NCI-H82 (cell line): ENCODE measurements at regions not wholly inside any gene's neighbourhood (a gene's known extent, or its start where the extent isn't known, plus 50 kb on each side); places are given as distances from the start of the nearest gene placed in this dataset.

Experiments
- DNase-seq: peaks from one replicate; lab custom pipeline; 2025; lab: John Stamatoyannopoulos, UW

- no peak for DNase-seq
These were observed 231.3 kb upstream of the NR4A3 start for GRCh38 chr9:99590410-99590809.

DNA sequence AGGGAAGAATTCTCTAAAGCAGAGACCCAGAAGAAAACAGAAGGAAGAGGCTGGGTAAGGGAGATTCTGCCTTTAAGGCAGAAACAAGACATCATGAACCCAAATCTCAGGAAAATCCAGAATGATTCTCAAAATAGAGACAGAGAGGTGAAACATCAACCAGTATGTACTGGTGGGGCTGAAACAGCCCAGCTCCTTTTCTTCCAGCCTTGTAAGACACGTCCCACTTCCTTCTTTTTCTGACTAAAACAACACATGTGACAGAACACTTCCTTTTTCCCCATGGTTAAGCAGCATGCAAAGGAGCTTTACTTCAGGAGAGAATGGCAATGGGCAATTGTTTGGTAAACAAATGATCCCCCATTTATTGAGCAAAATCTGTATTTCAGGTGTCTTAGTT is 230.8 kb upstream of the NR4A3 start:
- DNase-seq, result no peak

GRCh38 chr9:99591770-99592169 is 229.9 kb upstream of the NR4A3 start:
- DNase-seq, result no peak

DNA sequence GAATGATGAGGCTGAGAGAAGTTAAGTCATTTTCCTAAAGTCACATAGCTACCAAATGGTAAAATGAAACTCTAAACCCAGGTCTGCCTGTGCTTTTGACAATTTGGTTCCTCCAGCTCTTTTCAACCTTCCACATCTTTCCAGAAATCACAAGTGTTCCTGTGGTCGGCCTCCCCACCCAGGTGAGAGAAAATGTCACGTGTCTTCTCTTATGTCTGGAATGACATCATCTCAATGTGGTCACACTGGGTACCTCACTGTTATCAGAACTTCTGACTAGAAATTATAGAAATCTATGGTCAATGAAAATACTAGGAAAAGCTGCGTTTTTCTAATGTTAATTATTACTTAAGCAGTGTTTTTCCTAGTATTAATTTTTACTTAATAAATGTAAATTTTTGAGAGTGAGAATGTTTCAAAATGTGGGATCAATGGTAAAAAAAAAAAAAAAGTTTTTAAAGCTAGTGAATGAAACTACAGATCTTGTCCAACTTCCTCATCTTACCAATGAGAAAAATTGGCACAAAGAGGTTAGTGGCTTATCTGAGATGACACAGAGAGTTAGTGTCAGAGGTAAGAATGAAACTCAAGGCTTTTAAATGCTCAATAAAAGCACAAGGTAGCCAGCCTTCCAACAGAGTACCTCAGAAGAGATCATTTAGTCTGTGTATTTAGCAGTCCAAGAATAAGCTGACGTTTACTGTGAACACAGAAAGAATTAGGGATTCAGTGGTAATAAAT is 228.7 kb upstream of the NR4A3 start:
- DNase-seq, result no peak

DNA sequence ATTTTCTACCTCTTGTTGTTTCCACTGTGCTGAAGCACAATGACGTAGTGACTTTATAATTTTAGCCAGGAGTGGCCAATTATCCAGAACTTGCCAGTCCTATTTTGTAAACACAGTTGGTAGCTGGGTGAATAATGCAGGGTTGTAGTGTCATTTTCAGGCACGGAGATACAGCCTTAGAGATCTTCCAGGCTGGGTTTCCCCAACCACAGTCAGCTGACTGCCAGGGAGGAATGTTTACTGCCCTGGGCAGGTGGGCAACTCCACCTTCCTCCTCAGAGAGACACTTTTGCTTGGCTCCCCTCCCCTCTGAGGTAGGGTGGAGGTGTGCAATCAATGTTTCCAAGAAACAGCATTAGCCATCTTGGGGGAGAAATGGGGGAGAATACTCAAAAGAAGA is 228.1 kb upstream of the NR4A3 start:
- no peak for DNase-seq

GRCh38 chr9:99594056-99594780 is 227.5 kb upstream of the NR4A3 start:
- no peak for DNase-seq

GRCh38 chr9:99595796-99596195 is 225.9 kb upstream of the NR4A3 start:
- no peak for DNase-seq

DNA sequence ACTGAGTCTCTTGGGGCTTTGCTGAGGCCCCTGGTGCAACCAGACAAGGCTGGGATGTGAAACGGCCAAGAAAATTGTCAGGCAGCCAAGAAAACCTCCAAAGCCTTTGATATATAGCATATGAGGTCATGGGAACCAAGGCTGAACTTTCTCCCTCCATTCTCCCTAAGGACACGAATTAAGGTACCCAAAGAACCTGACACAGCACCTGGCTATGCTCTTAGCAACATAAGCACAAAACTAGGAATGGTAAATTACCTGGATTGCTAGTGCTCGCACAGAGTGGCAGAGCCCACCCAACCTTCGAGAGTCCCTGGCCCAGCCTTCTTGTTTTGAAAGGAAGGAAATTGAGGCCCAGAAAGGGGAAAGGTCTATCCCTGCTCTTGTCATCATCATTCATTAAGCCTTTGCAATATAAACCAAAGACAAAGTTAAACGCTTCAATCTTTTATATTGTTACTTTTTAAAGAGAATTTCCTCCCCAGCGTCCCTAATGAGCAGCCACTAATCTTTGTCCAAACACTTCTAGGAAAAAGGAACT is 220.0 kb upstream of the NR4A3 start:
- no peak for DNase-seq

GRCh38 chr9:99602854-99603253 is 218.8 kb upstream of the NR4A3 start:
- DNase-seq, result no peak

DNA sequence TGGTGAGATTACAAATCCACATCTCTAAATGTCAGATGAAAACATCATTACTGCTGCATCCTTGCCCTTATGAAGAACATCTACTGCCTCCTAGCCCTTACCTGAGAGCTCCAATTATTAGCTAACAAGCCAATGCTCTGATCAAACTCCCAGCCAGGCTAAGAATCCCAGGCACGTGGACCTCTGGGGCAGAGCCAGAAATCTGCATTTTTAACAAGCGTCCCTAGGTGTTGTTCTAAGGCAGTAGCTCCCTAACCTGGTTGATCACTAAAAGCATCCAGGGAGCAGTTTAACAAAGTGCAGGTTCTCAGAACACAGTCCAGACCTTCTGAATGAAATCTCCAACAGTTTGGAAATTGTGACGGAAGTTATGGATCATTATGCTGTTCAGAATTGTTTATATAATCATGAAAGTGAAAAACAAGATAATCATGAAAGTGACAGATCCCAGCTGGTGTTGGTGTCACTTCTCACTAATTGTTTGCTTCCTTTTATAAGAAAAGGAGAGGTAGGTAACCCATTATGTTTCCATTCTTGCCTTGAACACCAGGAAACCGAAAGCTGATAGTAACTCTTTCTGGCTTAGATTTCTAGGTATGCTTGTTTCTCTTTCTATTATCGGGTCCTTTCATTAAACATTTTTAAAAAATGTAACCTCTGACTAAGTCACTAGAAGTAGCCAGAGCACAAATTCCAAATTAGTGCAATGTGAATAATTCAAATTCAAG is 216.5 kb upstream of the NR4A3 start:
- no peak for DNase-seq

- no peak for DNase-seq
These were observed 215.4 kb upstream of the NR4A3 start for GRCh38 chr9:99606296-99606695.

DNA sequence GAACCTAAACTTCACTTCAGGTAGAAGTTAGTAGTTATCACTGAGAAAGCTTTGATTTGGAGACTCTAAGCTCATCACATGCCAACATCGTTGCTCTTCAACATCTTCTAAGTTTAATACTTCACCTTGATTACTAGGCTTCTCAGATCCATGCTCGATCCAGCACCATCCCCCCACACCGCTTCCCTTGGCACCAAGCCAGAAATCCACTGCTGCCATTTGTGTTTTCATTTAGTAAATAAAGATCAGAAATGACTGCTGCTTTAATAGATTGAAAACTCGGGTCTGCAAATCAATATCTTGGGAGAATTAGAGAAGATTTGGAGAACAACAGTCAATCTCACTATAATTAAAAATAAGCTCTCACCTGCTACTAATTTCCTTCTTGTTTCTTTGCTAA is 214.7 kb upstream of the NR4A3 start:
- DNase-seq, result peak; percentile 49

- no peak for DNase-seq
These were observed 213.7 kb upstream of the NR4A3 start for GRCh38 chr9:99607842-99608448.

DNA sequence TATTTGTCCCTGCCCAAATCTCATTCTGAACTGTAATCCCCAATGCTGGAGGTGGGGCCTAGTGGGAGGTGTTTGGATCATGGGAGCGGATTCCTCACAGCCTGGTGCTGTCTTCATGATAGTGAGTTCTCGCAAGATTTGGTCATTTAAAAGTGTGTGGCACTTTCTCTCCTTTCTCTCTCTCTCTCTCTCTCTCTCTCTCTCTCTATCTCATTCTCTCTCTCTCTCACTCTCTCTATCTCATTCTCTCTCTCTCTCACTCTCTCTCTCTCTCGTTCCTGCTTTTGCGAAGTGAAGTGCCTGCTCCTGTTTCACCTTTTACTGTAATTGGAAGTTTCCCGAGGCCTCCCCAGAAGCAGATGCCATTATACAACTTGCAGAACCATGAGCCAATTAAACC is 207.3 kb upstream of the NR4A3 start:
- DNase-seq, result no peak

DNA sequence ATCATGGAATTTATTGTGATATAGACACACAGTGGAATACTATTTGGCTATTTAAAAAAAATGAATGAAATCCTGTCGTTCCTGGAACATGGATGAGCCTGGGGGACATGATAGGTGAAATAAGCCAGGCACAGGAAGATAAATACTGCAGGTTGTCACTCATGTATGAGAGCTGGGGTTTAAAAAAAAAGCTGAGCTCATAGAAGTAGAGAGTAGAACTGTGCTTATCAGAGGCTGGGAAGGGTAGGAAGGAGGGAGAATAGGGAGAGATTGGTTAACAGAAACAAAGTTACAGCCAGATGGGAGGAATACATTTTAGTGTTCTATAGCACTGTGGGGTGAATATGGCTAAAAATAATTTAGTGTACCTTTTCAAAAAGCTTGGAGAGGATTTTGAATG is 200.6 kb upstream of the NR4A3 start:
- DNase-seq, result no peak

DNA sequence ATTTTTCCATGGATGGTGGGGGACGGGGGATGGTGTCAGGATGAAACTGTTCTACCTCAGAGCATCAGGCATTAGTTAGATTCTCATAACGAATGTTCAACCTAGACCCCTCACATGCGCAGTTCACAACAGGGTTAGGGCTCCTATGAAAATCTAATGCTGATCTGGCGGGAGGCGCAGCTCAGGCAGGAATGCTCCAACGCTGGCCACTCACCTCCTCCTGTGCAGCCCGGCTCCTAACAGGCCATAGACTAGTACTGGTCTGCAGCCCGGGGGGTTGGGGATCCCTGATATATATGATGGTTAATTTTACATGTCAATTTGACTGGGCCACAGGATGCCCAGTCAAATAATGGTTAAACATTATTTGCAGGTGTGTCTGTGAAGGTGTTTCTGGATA is 199.0 kb upstream of the NR4A3 start:
- no peak for DNase-seq

GRCh38 chr9:99623780-99624364 is 197.8 kb upstream of the NR4A3 start:
- DNase-seq, result no peak

DNA sequence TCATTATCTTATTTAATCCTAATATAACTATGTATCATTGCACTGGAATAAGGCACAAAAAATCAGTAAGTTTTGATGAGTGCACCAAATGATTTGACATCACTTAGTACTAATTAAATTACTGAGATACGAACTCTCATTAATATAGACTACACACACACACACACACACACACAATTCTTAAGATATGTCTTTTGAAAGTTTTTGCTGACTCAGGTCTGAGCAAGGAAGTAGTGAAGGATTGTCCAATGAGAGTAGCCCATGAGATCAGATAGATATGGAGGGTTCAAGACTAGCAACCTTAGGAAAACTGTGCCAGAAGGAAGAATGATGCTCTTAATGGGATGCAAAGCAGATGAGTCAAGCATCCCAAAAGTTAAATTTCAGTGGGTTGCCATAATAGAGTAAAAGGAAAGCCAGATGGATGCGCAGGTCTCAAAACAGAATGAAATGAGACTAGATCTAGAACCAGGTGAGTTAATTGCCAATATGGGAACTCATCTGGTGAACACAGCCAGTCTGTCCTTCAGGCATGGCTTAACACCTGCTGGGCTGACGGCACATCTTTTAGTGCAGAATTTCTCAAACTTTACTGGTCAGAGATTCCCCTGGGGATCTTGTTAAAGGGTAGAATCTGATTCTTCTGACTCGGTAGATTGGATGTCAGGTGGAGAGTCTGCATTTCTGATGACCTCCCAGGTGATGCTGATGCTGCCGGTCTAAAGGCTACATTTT is 197.0 kb upstream of the NR4A3 start:
- DNase-seq, result no peak

- DNase-seq, result no peak
These were observed 195.3 kb upstream of the NR4A3 start for GRCh38 chr9:99626426-99626825.

GRCh38 chr9:99628285-99628684 is 193.4 kb upstream of the NR4A3 start:
- no peak for DNase-seq
